ENCODE measurements at regions not wholly inside any gene's neighbourhood (a gene's known extent, or its start where the extent isn't known, plus 50 kb on each side); places are given as distances from the start of the nearest gene placed in this dataset.

DNA sequence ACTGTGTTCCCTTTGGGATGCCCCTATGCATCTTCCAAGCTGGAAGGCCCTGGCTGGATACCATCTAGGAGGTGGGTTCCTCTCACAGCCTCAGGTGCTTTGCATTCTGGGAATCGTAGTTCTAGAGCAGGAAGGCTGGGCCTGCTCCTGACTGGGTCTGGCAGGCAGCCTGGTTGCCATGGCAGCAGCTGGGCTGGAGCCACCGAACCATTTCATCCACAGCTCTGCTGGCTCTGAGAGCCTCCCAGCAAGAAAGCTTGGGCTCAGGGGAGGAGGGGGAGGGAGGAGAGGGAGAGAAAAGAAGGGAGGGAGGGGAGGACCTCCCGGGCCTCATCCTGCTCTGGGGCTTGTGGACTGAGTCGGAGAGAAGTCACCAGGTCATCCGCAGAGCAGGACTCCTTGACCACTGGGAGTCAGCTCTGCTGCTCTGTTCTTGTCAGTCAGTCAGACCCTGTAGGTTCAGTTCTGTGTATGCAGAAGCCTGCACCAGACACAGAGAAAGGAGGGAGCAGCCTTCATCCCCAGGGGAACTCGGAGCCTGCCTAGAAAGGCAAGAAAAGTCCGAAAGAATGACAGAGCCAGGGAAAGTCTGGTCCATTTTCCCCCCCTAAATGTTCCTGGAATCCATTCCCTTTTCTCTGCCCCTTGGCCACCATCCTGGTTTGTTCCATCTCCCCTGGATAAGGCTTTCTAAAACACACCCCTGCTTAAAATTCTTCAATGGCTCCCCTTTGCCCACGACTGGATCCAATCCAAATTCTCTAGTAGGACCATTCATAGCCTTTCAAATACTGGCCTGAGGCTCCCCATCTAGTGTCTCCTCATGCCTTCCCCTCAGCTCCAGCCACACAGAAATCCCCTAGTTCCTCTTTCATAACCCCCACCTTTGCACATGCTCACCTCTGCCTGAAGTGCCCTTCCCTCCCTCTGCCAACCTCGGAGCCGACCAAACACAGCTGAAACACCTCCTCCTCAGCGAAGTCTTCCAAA is 65.4 kb upstream of the ARAP3 start:
- no peak for DNase-seq (ENCODE audit: low spot score)

DNA sequence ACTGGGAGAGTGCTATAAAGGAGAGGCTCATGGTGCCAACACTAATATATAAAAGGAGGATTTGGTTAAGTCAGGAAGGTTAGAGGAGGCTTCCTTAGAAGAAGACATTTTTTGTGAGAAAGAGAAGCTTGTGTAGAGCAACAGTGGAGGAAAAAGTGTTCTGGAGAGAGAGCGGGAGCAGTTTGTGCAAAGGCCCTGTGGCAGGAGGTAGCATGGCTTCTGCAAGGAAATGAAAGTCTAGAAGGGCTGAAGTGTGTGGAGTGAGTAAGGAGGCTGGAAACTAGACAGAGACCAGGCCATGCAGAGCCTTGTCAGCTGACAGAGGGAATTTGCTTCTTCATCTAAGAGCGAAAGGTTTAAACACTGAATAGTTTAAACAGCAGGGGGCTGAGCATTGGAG is 64.4 kb upstream of the ARAP3 start:
- no peak for DNase-seq (ENCODE audit: low spot score)

DNA sequence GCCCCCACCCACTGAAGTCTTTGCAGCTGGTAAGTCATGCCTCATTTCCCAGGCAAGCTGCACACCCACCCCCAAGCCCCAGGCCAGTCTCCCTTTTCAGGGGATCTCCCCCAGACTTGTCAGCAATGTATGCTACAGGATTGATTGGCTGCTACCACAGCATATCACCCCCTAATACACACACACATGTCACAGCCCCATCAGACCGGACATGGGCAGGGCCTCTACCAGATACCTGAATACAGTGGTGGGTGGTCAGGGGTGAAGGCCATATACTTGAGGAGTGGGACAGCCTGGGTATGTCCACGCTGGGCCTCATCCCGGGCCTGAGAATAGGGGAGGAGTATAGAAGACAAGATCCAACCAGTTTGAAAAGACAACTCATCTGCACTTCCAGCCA is 63.4 kb upstream of the ARAP3 start:
- no peak for DNase-seq (ENCODE audit: low spot score)

GRCh38 chr5:141743866-141744272 is 61.8 kb upstream of the ARAP3 start:
- DNase-seq (ENCODE audit: low spot score): no peak

DNA sequence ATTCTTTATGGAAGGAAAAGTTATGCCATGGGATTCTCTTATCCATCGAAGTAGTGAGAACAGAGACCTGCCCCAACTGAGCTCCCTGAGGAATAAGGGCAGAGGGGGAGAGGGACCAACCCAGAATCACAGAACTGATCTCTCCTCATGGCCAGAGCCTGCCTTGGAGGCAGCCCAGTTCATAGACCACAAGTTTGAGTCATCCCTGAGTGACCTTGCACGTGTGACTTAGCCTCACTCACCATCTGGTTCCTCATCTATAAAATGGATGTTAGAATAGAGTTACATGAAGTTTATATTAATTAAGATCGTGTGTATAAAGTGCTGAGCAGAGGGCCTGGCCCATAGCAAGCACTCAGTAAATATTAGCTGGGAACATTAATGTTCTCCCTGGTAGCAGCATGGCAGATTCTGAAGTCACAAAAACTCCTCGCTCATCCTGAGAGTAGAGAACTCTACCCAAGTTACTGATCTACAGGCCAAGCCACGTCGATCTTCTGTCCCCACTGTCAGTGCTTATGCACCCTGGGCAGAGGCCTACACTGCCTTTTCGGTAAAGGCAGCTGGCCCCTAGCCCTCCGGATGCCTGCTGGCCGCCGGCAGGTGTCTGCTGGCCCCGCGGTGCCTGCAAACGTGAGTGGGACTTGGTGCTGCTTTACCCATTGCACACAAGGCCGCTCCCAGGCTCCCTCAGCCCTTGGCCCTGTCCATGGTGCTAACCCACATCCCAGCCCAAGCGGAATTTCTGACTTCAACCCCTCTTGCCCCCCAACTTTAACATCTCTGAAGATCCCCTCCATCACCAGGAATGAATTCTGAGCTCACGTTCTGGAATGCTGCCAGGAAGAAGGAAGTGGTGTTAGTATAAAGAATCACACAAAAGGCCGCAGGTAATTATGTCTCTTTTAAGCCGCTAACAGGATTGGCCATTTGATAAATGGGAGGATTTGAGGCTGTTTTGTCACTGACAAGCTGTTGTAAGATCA is 61.1 kb upstream of the ARAP3 start:
- peak; percentile 24 for DNase-seq (ENCODE audit: low spot score)

DNA sequence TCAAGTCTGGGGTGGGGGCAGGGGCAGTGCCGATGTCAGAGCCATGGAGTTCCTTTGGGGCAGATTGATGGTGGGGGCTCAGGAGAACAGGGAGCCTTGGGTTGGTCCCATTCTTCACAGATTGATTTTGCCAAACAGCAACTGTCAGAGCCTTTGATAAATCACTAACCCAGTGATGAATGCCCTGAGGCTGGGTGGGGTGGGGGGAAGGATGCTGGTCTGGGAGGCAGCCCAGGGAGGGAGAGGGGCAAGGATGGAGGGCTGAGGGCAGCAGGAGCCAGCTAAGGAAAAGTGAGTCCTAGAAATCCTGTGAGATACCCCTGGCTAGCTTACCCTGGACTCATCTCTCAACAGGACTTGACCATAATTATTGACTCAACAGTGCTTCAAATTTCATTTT is 60.1 kb upstream of the ARAP3 start:
- DNase-seq (ENCODE audit: low spot score): no peak

DNA sequence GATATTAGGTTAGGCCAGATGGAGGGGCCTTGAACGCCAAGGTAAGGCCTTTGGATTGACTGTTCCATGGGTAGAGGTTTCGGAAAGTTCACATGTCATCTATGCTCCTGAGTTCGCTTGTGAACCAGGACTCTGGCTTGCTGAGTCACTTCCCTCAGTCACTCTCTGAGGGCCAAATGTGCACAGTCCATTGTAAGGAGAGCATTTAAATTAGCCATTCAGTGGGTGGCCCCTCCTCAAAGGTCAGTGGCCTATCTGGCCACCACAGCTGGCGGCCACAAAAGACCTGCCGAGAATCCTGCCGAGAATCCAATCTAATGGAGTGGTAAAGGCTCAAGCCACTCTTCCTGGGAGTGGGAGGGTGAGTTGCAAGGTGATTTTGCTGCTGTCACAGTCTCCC is 58.9 kb upstream of the ARAP3 start:
- no peak for DNase-seq (ENCODE audit: low spot score)

DNA sequence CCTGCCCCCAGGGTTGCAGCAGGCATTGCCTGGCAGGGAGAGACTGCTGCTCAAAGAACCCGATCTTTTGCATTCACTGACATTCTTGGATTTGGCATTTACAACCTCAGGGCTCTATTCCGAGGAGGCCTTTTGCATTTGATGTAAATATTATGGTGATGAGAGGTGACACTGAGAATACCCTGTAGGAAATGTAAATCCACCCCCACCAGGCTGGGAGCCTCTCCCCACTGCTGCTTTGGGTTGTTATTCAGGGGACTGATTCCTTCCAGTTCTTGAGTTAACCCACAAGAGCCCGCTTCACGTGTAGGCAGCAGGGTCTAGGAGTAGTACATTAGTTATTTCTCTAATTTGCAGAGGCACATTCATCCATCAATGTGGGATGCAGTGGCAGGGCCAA is 55.5 kb upstream of the ARAP3 start:
- no peak for DNase-seq (ENCODE audit: low spot score)

- no peak for DNase-seq (ENCODE audit: low spot score)
Measured at GRCh38 chr5:141735823-141736222, 53.8 kb upstream of the ARAP3 start.

DNA sequence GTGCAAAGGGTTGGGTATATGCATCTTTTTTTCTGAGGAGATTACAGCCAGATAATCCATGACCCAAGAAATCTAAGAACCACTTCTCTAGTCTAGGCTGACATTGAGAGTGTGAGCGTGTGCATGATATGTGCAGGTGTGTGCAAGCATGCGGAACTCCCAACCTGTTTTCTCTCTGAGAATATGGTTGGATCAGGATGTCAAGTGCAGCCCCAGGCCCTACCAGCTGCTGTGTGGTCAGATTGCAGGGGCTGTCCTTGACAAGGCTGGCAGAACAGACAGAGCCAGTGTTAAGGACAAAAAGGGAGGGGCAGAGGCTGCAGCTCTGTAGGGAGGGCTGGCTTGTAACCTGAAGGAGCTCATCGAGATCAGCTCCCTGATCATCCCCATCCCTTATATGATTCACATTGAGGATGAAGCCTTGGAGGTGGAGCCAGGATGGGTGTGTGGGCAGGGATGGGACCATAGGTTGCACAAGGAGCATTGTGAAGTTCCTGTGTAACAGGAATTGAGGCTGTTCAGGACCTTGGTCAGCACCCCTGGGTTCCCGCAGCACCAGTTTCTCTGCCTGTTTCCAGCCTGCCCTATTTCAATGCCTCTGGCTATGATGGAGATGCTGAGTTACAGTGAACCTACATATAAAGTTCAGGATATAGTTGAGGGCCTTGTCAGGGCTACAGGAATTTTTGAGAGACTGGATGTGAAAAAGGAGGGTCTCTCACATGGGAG is 52.6 kb upstream of the ARAP3 start:
- peak; percentile 68 for DNase-seq (ENCODE audit: low spot score)

DNA sequence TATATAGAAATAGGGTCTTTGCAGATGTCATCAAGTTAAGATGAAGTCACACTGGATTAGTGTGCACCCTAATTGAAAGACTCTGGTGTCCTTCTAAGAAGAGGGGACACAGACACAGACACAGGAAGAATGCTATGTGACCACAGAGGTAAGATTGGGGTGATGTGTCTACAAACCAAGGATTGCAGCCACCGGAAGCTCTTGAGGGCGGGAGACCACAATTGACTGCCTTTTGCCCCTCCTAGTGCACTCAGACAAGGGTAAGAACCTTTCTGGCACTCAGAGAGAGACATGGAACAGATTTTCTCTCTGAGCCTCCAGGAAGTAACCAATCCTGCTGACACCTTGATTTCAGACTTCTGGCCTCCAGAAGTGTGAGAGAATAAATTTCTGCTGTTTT is 51.2 kb upstream of the ARAP3 start:
- DNase-seq (ENCODE audit: low spot score): no peak

DNA sequence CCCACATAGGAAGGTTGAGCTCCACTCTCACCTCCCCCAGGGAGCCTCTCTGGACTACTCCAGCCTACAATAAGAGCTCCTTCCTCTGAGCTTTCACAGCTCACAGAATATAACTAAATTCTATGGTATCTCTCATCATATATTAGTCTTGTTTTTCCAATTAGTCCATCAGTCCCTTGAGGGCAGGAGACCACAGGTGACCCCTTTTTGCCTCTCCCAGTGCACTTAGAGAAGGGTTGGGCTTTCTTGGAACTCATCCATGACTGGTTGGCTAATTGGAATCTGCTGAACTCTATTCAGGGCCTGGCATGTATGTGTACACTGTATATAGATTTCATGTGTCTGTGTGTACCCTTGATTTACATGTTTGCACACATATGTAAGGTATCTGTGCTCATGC is 50.4 kb upstream of the ARAP3 start:
- no peak for DNase-seq (ENCODE audit: low spot score)

Data from RKO (cell line).